GM12872 (cell line): ENCODE measurements at regions not wholly inside any gene's neighbourhood (a gene's known extent, or its start where the extent isn't known, plus 50 kb on each side); places are given as distances from the start of the nearest gene placed in this dataset.

Experiments
- TF ChIP-seq, protein P1 (sequence below): IDR thresholded peaks from 3 replicates; pipeline ENCODE4 v1.5.1; 2011; ENCODE audit warnings: low read depth, mild to moderate bottlenecking, low read length, moderate library complexity; ENCODE audit not compliant: insufficient read depth

DNA sequence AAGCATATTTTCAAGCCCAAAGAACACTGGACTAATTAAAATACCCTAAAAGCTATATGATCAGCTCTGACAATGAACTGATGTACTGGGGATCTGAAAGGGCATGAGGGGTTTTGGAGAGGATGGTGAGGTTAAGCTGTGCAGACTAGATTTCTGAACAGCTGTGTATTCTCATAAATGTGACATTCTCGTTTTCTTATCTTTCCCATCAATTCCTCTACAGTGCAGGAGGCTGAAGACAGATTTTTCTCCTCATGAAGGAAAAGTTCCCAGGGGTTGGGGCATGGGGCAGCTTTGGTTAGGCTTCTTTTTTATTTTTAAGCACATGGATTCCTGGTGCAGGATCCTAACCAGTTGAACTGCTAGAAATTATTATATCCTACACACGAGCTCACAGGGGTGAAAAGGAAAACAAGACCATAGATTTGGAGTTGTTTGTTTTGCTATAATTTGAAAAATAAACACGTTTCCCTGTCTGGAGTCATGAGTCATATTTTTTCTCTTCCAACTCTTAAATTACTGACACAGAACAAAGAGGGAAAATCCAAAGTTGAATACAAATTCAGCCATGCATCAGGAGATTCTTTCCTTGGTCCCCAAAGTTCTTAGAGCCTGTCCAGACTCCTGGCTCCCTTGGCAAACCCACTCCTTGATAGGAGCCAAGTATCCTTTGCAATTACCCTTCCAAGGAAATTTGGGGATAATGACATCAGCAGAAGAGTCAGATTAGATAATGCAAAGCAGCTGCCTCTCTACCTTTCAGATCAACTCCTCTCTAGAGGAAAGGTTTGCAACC, 147.7 kb upstream of the NPVF start:
- TF ChIP-seq, protein P1, sequence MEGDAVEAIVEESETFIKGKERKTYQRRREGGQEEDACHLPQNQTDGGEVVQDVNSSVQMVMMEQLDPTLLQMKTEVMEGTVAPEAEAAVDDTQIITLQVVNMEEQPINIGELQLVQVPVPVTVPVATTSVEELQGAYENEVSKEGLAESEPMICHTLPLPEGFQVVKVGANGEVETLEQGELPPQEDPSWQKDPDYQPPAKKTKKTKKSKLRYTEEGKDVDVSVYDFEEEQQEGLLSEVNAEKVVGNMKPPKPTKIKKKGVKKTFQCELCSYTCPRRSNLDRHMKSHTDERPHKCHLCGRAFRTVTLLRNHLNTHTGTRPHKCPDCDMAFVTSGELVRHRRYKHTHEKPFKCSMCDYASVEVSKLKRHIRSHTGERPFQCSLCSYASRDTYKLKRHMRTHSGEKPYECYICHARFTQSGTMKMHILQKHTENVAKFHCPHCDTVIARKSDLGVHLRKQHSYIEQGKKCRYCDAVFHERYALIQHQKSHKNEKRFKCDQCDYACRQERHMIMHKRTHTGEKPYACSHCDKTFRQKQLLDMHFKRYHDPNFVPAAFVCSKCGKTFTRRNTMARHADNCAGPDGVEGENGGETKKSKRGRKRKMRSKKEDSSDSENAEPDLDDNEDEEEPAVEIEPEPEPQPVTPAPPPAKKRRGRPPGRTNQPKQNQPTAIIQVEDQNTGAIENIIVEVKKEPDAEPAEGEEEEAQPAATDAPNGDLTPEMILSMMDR, result no peak

- TF ChIP-seq, protein P1, result no peak
Observed at GRCh38 chr7:25379351-25380300, 151.3 kb upstream of the NPVF start.

GRCh38 chr7:25381818-25382589, 153.7 kb upstream of the NPVF start:
- TF ChIP-seq, protein P1, result no peak

DNA sequence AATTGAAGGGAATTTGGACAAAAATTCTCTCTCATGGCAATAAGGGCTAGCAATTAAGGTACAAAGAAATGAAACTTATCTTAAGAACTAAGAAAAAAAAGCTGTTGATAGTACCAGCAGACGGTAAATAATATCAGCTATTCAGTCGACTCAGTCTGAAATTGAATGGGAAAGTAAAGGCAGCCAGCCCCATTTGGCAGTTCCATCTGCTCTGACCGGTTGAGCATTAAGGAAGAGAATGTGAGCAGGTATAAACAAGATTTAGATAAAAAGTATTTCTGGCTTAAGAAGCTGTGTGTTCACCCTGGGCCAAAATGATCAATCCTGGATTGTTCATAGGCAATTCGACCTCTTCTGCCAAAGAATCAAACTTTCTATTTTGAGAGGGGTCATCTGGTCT, 154.6 kb upstream of the NPVF start:
- TF ChIP-seq, protein P1, result no peak

DNA sequence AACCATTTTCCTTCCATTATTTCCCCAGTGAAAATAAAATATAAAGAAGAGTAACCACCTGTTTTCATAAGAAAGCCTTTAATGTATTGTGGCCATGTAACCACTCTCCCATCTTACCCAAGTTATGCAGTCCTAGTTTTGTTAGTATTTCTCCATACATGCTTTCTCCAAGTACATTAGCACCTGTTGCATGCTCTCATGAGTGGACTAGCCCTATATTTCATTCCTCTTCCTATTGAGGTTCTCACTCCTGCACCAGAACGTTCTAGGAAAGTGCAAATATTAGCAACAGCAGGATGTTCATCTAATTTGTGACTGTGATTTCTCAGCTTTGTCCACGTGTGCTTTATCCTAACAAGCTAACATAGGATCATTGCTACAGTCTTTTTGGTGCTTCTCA, 155.1 kb upstream of the NPVF start:
- TF ChIP-seq, protein P1, result no peak

DNA sequence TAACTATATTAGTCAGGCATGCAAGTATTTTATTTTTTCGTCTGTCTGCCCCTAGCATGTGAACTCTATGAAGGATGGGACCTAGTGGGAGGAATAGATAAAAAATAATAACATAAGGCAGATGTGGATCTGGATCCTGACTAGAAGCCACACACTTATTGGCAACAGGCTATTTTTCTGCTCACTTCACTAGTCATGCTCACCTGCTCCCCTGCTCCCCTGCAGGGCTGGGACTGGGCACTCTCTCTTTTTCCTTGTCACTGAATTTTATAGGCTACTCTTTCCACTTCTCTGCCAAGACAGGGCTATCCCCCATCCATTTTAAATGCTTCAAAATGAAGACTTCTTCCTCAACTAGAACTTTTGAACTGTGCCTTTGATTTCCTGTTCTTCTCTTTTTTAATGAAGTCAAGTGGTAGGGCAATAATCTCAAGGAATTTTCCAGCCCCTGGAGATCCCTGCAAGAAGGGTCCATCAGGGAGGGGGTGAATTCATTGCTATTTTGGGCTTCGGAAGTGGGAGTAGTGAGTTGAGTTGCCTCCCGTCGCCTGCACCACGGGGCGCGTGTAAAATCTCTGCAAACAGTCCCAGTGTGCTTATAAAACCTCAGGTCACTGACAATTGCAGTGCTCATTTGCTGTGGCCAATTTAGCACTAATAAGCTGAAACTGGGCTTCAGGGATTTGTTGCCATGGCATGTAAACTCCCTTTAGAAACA, 156.7 kb upstream of the NPVF start:
- TF ChIP-seq, protein P1, result no peak
